GM10266 (cell line): ENCODE measurements at regions not wholly inside any gene's neighbourhood (a gene's known extent, or its start where the extent isn't known, plus 50 kb on each side); places are given as distances from the start of the nearest gene placed in this dataset.

Experiments
- DNase-seq: peaks from one replicate; pipeline ENCODE4 v3.0.0; 2012; ENCODE audit errors: extremely low spot score
- TF ChIP-seq, protein P1 (sequence below): IDR thresholded peaks from 2 replicates; pipeline ENCODE4 v1.5.1; 2012; ENCODE audit warnings: mild to moderate bottlenecking, low read depth; ENCODE audit not compliant: control insufficient read depth, insufficient read depth; ENCODE audit errors: missing control alignments

DNA sequence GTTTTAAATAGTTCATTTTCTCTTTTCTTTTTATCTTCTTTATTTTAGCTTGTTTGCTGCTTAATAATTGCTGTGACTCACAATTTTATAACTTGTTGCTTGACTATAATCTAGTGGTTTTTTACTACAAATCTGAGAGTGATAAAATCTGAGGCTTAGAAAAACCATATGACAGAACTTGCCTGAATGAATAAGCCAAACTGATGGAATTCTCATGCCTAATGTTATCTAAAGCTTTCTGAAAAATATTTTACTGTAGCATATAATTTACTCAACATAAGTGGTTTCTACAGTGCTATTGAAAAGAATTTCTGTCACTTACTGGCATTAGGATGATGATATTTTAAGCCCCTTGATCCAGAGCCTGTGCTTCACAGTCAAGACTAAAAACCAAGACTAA, 175.1 kb downstream of the VGLL3 start:
- TF ChIP-seq, protein P1, sequence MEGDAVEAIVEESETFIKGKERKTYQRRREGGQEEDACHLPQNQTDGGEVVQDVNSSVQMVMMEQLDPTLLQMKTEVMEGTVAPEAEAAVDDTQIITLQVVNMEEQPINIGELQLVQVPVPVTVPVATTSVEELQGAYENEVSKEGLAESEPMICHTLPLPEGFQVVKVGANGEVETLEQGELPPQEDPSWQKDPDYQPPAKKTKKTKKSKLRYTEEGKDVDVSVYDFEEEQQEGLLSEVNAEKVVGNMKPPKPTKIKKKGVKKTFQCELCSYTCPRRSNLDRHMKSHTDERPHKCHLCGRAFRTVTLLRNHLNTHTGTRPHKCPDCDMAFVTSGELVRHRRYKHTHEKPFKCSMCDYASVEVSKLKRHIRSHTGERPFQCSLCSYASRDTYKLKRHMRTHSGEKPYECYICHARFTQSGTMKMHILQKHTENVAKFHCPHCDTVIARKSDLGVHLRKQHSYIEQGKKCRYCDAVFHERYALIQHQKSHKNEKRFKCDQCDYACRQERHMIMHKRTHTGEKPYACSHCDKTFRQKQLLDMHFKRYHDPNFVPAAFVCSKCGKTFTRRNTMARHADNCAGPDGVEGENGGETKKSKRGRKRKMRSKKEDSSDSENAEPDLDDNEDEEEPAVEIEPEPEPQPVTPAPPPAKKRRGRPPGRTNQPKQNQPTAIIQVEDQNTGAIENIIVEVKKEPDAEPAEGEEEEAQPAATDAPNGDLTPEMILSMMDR = no peak
- no peak for DNase-seq

DNA sequence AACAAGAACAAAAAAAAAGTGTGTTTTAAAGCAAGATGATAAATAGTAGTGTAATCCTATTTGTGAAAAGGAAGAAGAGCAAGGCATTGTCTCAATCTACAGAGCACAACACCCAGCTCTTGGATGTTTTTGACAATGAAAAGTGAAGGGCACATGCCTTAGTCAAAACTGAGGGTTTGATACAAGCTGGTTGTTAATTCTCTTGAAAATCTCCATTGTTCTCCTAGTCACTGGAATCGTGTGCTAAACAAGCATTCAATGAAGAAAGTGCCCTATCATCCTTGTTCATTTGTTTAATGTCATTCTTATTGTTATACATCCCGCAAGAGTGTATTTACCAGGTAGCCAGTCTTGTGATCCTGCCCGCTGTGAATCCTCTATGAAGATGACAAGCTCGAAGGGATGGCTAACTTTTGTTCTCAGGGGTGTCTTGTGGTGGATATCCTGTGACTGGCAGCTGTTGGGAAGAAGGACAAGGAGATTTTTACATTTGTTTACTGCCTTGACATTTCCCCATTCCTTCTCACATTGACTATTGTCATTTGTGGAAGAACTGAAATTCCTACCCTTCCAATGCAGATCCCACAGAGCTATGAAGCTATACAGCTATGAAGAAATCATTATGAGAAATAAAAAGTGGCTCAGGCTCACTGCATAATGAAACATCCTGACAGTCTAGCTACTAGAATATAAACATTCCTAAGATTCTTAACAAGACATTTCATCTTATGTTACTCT, 175.9 kb downstream of the VGLL3 start:
- TF ChIP-seq, protein P1 = no peak
- no peak for DNase-seq

DNA sequence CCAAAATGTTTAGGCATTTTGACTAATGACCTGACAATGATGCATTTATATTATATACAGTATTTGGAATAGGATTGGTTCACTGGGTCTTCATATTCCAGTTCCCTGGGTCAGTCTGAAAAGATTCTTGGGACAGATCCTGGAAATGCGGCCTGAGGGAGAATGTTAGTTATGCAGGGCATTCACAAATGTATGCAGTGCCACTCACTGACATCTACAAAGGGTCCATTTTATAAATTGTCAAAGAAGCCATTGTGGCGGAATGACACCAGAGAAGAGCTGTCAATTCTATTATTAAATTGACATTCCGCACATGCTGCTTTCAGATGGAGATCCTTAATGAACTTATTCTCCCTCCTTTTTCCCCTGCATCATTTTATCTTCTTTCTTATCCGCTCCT, 176.6 kb downstream of the VGLL3 start:
- no peak for DNase-seq
- TF ChIP-seq, protein P1 = no peak

DNA sequence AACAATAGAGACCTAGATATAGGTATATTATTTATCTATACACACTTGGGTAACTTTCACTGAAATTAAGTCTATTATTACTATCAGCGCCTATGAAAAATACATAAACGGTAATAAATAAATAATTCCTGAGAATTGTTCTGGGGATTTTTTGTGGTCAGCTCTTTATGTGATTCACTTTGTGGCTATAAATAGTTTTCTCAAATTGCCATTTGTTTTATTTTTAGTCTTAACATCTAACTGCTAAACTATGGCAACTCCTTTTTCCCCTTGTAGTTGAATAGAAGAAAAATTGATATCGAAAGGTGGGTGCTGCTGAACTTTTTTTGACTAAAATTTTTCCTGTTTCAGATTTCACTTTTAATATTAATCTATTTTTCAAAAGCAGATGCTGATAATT, 189.0 kb downstream of the VGLL3 start:
- no peak for DNase-seq

DNA sequence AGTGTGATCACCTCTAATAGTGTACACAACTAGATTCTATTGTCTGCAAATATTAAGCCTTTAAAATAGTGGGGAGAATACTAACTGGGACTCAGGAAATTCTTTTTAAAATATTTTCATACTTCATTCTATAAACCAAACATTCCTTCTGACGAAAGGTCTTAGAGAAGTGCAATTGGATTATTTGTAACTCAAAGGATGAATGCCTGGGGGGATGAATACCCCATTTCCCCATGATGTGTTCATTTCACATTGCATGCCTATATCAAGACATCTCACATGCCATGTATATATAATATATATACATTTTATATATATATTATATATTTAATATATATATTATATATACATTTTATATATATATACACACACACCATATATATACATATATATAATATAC, 189.9 kb downstream of the VGLL3 start:
- TF ChIP-seq, protein P1 = no peak
- DNase-seq = no peak

More for the DNA sequence above, 189.0 kb downstream of the VGLL3 start:
- TF ChIP-seq, protein P1 = no peak

DNA sequence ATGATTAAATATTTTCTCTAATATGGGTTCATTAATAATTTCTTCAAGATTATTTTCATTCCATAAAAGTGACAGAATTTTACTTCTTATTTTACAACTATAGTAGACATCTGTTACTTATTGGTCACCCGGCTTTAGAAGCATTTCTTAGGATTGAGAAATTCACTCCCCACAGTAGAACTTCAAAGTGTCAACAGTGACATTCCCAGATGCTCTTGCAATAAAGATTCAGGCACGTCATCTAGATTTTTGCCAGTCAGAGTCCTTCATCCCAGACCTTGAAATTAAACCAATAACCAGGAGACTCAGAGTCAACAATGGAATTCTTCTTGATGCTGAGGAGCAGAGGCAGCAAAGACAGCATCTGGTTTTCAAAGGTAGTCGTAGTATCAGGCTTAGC, 190.8 kb downstream of the VGLL3 start:
- DNase-seq = no peak
- TF ChIP-seq, protein P1 = no peak

DNA sequence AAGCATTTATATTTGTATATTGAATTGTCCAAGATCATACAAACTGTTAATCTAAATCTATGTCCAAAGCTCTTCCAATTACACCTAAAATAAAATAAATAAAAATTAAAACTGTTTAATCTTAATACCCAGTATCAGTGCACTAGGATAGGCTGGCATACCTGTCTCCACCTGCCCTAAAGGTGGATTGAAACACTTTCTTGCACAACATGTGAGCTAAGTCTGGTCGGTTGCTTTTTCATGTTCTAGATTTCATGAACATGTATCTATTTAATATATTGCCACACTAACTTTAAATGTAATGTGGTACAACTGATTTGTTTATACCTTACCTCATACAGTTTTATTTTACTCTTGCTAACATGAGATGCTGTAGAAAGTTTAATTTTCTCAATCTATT, 193.0 kb downstream of the VGLL3 start:
- TF ChIP-seq, protein P1 = no peak
- DNase-seq = no peak
